Psoas muscle (tissue), 7 donors: ENCODE measurements at regions not wholly inside any gene's neighbourhood (a gene's known extent, or its start where the extent isn't known, plus 50 kb on each side); places are given as distances from the start of the nearest gene placed in this dataset.

Source experiments
- ATAC-seq, 4 donors: fragments of 200-7000 bp; cut with Tn5 transposase; one replicate each; pipeline ENCODE4 v1.9.1; 2020; ENCODE audit warnings: moderate library complexity in 3 of 4, mild to moderate bottlenecking in 2 of 4
- DNase-seq, 2 donors: peaks; one replicate each; pipeline ENCODE4 v3.0.0-alpha.2; 2020
- H3K27ac ChIP-seq: fragments of 200-600 bp; one replicate; pipeline ENCODE4 v1.8.0; 2022
- H3K27me3 ChIP-seq, 3 donors: fragments of 200-600 bp in 1 of 3; one replicate each; pipeline versions ENCODE4 v1.6.1 to v1.8.0; 2013 to 2022; ENCODE audit warnings: low read length in 2 of 3, mild to moderate bottlenecking in 2 of 3, moderate library complexity in 1 of 3; ENCODE audit not compliant: insufficient read depth in 3 of 3
- H3K36me3 ChIP-seq, 2 donors: fragments of 200-600 bp in 1 of 2; one replicate each; pipeline versions ENCODE4 v1.6.1 to v1.8.0; 2013 to 2022; ENCODE audit warnings: low read depth in 1 of 2, mild to moderate bottlenecking in 1 of 2, moderate library complexity in 1 of 2; ENCODE audit not compliant: insufficient read depth in 1 of 2
- H3K4me1 ChIP-seq: fragments of 200-600 bp; one replicate; pipeline ENCODE4 v1.8.0; 2022
- H3K4me3 ChIP-seq: fragments of 200-600 bp; one replicate; pipeline ENCODE4 v1.8.0; 2022; ENCODE audit warnings: mild to moderate bottlenecking
- H3K9me3 ChIP-seq: fragments of 200-600 bp; one replicate; pipeline ENCODE4 v1.8.0; 2022
- CTCF ChIP-seq: fragments of 200-600 bp; IDR thresholded peaks from one replicate; pipeline ENCODE4 v1.8.0; 2022; ENCODE audit warnings: antibody characterized with exemption
- WGBS, 3 donors: extraction: QIAGEN DNeasy Blood & Tissue Kit; methylation state at CpG; one replicate each; pipeline versions ENCODE4 v1.1.6 to v1.1.7; 2013; 5-methylcytosine and 5-hydroxymethylcytosine counted together
- intact Hi-C, 2 donors: fragments of 100-400 bp; cut with DNase I; formaldehyde crosslinking; loops; one replicate each; pipeline versions ENCODE4 v1.11.0 to v1.14.2; 2022
- donor health status: healthy with polysubstance abuse.
- donor health status: DM: no; HTN: no; CAD: no; lungs with moderate emphysema.
- donor health status: Bipolar disorder and iron deficiency.
- donor health status: healthy.
- donor health status: DM: yes; HTN: yes; CAD: no.
- donor health status: DM: no; HTN: no; CAD: no.
- donor health status: DM: yes; HTN: yes; CAD: no.

DNA sequence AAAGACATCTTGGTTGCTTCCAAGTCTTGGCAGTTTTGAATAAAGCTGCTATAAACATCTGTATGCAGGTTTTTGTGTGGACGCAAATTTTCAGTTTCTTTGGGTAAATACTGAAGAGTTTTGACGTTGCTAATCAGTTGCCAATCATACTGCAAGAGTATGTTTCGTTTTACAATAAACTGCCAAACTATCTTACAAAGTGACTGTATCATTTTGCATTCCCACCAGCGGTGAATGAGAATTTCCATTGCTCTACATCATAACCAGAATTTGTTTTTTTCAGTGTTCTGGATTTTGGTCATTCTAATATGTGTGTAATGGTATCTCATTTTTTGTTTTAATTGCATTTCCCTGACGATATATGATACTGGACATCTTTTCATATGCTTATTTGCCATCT is 190.8 kb upstream of the PARP11 start:
- intact Hi-C loops, result no loop called here
- no peak for TF ChIP-seq CTCF
- Histone ChIP-seq H3K27ac (no peak overlapping the region), H3K27me3 (peaks cover 0 to 17% (median 0%) of the 10 kb centered on the region in 3 donors), H3K9me3 (no peaks in the 10 kb centered on the region), H3K4me3 (no peak overlapping the region), H3K36me3 (no peaks in the 10 kb centered on the region), H3K4me1 (no peaks in the 10 kb centered on the region)
- 69 to 82% (median 79%) methylated on average over 5 of the region's 5 CpGs for WGBS, 3 donors
- no peak for DNase-seq
- no peak for ATAC-seq

- Histone ChIP-seq H3K27ac (no peak overlapping the region), H3K36me3 (no peaks in the 10 kb centered on the region), H3K9me3 (no peaks in the 10 kb centered on the region), H3K4me1 (no peaks in the 10 kb centered on the region), H3K4me3 (no peak overlapping the region), H3K27me3 (peaks cover 0 to 6% (median 0%) of the 10 kb centered on the region in 3 donors)
- ATAC-seq, result no peak
- no peak for DNase-seq
- 89 to 93% (median 92%) methylated on average over 7 of the region's 7 CpGs for WGBS, 3 donors
- intact Hi-C loops, result no loop called here
- TF ChIP-seq CTCF, result no peak
Observed at GRCh38 chr12:4059898-4060568, 186.8 kb upstream of the PARP11 start.

- intact Hi-C loops, result no loop called here
- no peaks in the 10 kb centered on the region for H3K36me3 ChIP-seq
- no peak for TF ChIP-seq CTCF
- ATAC-seq, result no peak
- H3K4me1 ChIP-seq, result no peaks in the 10 kb centered on the region
- no peak overlapping the region for H3K27ac ChIP-seq
- 70 to 71% (median 71%) methylated on average over 6 of the region's 6 CpGs for WGBS, 3 donors
- no peak for DNase-seq
- no peaks in the 10 kb centered on the region for H3K9me3 ChIP-seq
- H3K4me3 ChIP-seq, result no peak overlapping the region
- H3K27me3 ChIP-seq, result peaks cover 0 to 6% (median 0%) of the 10 kb centered on the region in 3 donors
Observed at GRCh38 chr12:4056910-4057845, 184.0 kb upstream of the PARP11 start.

DNA sequence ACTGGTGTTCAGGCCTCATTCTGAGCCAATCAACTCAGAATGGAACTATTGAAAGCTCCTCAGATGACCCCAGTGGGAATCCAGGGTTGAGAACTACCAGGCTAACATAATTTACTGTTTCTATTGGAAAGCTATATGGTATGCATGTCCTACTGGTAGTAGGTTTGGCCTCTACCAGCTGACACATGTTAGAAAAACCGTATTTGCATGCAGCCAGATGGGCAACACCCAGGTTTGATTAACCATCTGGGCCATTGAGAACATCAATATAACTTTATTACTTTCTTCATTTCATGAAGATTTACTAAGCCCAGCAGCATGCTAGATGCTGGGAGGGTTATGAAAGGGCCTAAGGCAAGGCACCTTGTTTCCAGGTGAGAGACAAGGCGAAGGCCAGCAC is 181.4 kb upstream of the PARP11 start:
- intact Hi-C loops, result no loop called here
- no peak for ATAC-seq
- H3K4me3 ChIP-seq, result no peak overlapping the region
- TF ChIP-seq CTCF, result no peak
- 88 to 96% (median 90%) methylated on average over 2 of the region's 2 CpGs for WGBS, 3 donors
- no peak for DNase-seq
- no peaks in the 10 kb centered on the region for H3K9me3 ChIP-seq
- H3K27me3 ChIP-seq, result peaks cover 0 to 6% (median 0%) of the 10 kb centered on the region in 3 donors
- no peaks in the 10 kb centered on the region for H3K36me3 ChIP-seq
- H3K4me1 ChIP-seq, result no peaks in the 10 kb centered on the region
- no peak overlapping the region for H3K27ac ChIP-seq
